ENCODE measurements at regions not wholly inside any gene's neighbourhood (a gene's known extent, or its start where the extent isn't known, plus 50 kb on each side); places are given as distances from the start of the nearest gene placed in this dataset.

- no peaks in the 10 kb centered on the region for H3K4me1 ChIP-seq (ENCODE audit: control insufficient read depth, extremely low read depth, insufficient read depth, low read length)
- H3K9me3 ChIP-seq (ENCODE audit: control insufficient read depth, insufficient read depth, low read depth, low read length): no peaks in the 10 kb centered on the region
- H3K79me2 ChIP-seq (ENCODE audit: control insufficient read depth, insufficient read depth, low read length): no peaks in the 10 kb centered on the region
- no peaks in the 10 kb centered on the region for H4K20me1 ChIP-seq (ENCODE audit: control insufficient read depth, extremely low read depth, insufficient read depth, low read length)
- no peak overlapping the region for H3K27ac ChIP-seq (ENCODE audit: insufficient read depth, low read length)
- H3K4me2 ChIP-seq (ENCODE audit: extremely low read depth, insufficient read depth, low read length): no peak overlapping the region
- no peak overlapping the region for H3K4me3 ChIP-seq (replicated peaks in 1 of 4; ENCODE audit: control extremely low read depth in 1 of 4, insufficient read depth in 1 of 4, low read depth in 3 of 4, low read length in 4 of 4)
- TF ChIP-seq CTCF (conservative IDR thresholded peaks at IDR 0.05 in 1 of 2, IDR thresholded peaks at IDR 0.05 in 1 of 2; ENCODE audit: low read depth in 1 of 2, low read length in 2 of 2): no peak
- TF ChIP-seq EZH2 (IDR thresholded peaks at IDR 0.05; ENCODE audit: low read length, missing control alignments): no peak
- H3K36me3 ChIP-seq (ENCODE audit: control insufficient read depth, insufficient read depth, low read length): no peaks in the 10 kb centered on the region
- no peak for DNase-seq (ENCODE audit: low read depth in 2 of 2)
- H3K9ac ChIP-seq (ENCODE audit: insufficient read depth, low read length): no peak overlapping the region
- H3K27me3 ChIP-seq (ENCODE audit: control insufficient read depth, insufficient read depth, low read length): no peaks in the 10 kb centered on the region
- H2AFZ ChIP-seq (ENCODE audit: low read length): no peak overlapping the region
Measured at GRCh38 chrX:155761185-155761584, 120.0 kb upstream of the VAMP7 start.

DNA sequence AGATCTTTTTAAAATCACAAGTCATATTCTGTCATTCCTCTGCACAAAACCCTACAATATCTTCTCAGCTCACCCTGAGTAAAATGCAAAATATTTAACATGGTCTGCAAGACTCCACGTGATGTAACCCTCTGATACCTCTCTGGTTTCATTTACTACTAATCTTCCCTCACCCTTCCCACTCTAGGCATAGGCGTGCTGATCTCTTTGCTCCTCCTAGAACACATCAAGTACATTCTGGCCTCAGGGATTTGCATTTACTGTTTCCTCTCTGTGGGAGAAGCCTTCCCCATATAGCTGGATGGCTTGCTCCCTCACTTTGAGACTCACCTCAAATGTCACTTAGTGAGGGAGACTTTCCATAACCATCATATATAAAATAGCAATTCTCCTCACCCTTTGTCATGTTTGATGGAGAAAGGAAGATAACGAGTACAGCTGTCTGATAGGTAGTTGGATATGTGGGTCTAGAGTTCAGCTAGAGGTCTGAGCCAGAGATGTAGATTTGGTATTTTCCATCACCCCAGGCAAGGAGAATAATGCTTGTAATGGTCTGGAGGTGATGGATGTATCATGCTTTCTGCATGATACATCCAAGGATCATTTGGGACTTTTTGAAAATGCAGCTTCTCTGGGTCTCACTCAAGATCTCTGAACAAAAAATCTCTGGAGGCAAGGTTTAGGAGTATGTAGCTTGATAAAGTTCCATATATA, 123.9 kb upstream of the VAMP7 start:
- H3K4me1 ChIP-seq (ENCODE audit: control insufficient read depth, extremely low read depth, insufficient read depth, low read length): no peaks in the 10 kb centered on the region
- no peak overlapping the region for H3K9ac ChIP-seq (ENCODE audit: insufficient read depth, low read length)
- TF ChIP-seq EZH2 (IDR thresholded peaks at IDR 0.05; ENCODE audit: low read length, missing control alignments) (no peak), CTCF (conservative IDR thresholded peaks at IDR 0.05 in 1 of 2, IDR thresholded peaks at IDR 0.05 in 1 of 2; ENCODE audit: low read depth in 1 of 2, low read length in 2 of 2) (no peak)
- H3K27me3 ChIP-seq (ENCODE audit: control insufficient read depth, insufficient read depth, low read length): no peaks in the 10 kb centered on the region
- H3K27ac ChIP-seq (ENCODE audit: insufficient read depth, low read length): no peak overlapping the region
- no peaks in the 10 kb centered on the region for H3K9me3 ChIP-seq (ENCODE audit: control insufficient read depth, insufficient read depth, low read depth, low read length)
- no peaks in the 10 kb centered on the region for H3K36me3 ChIP-seq (ENCODE audit: control insufficient read depth, insufficient read depth, low read length)
- H4K20me1 ChIP-seq (ENCODE audit: control insufficient read depth, extremely low read depth, insufficient read depth, low read length): no peaks in the 10 kb centered on the region
- no peaks in the 10 kb centered on the region for H3K79me2 ChIP-seq (ENCODE audit: control insufficient read depth, insufficient read depth, low read length)
- H2AFZ ChIP-seq (ENCODE audit: low read length): no peak overlapping the region
- DNase-seq (ENCODE audit: low read depth in 2 of 2): no peak
- no peak overlapping the region for H3K4me2 ChIP-seq (ENCODE audit: extremely low read depth, insufficient read depth, low read length)
- H3K4me3 ChIP-seq (replicated peaks in 1 of 4; ENCODE audit: control extremely low read depth in 1 of 4, insufficient read depth in 1 of 4, low read depth in 3 of 4, low read length in 4 of 4): no peak overlapping the region

GRCh38 chrX:155755706-155756337, 125.3 kb upstream of the VAMP7 start:
- no peaks in the 10 kb centered on the region for H3K4me1 ChIP-seq (ENCODE audit: control insufficient read depth, extremely low read depth, insufficient read depth, low read length)
- no peaks in the 10 kb centered on the region for H3K36me3 ChIP-seq (ENCODE audit: control insufficient read depth, insufficient read depth, low read length)
- H4K20me1 ChIP-seq (ENCODE audit: control insufficient read depth, extremely low read depth, insufficient read depth, low read length): no peaks in the 10 kb centered on the region
- DNase-seq (ENCODE audit: low read depth in 2 of 2): no peak
- no peak overlapping the region for H3K27ac ChIP-seq (ENCODE audit: insufficient read depth, low read length)
- no peak overlapping the region for H3K9ac ChIP-seq (ENCODE audit: insufficient read depth, low read length)
- H2AFZ ChIP-seq (ENCODE audit: low read length): no peak overlapping the region
- H3K79me2 ChIP-seq (ENCODE audit: control insufficient read depth, insufficient read depth, low read length): no peaks in the 10 kb centered on the region
- TF ChIP-seq EZH2 (IDR thresholded peaks at IDR 0.05; ENCODE audit: low read length, missing control alignments) (no peak), CTCF (conservative IDR thresholded peaks at IDR 0.05 in 1 of 2, IDR thresholded peaks at IDR 0.05 in 1 of 2; ENCODE audit: low read depth in 1 of 2, low read length in 2 of 2) (no peak)
- no peak overlapping the region for H3K4me3 ChIP-seq (replicated peaks in 1 of 4; ENCODE audit: control extremely low read depth in 1 of 4, insufficient read depth in 1 of 4, low read depth in 3 of 4, low read length in 4 of 4)
- H3K27me3 ChIP-seq (ENCODE audit: control insufficient read depth, insufficient read depth, low read length): no peaks in the 10 kb centered on the region
- no peaks in the 10 kb centered on the region for H3K9me3 ChIP-seq (ENCODE audit: control insufficient read depth, insufficient read depth, low read depth, low read length)
- no peak overlapping the region for H3K4me2 ChIP-seq (ENCODE audit: extremely low read depth, insufficient read depth, low read length)

Data from fibroblast of lung (primary cell).